ENCODE measurements at regions not wholly inside any gene's neighbourhood (a gene's known extent, or its start where the extent isn't known, plus 50 kb on each side); places are given as distances from the start of the nearest gene placed in this dataset.

GRCh38 chr6:150684714-150685459, 85.2 kb downstream of the PLEKHG1 start:
- TF ChIP-seq KDM5B (IDR thresholded peaks at IDR 0.05; ENCODE audit: insufficient replicate concordance, low read depth, low read length): no peak
- no peak for TF ChIP-seq AFF4 (CRISPR knock-in tag; IDR thresholded peaks at IDR 0.05)
- no peak for TF ChIP-seq TCF15 (CRISPR knock-in tag; IDR thresholded peaks at IDR 0.05)
- no peak for TF ChIP-seq PRMT5 (CRISPR knock-in tag; IDR thresholded peaks at IDR 0.05)
- no peak for TF ChIP-seq RBM25 (IDR thresholded peaks at IDR 0.05; ENCODE audit: low read depth, low read length, severe bottlenecking)
- no peak for TF ChIP-seq SIX5 (IDR thresholded peaks at IDR 0.05; ENCODE audit: borderline replicate concordance in 1 of 2, insufficient read depth in 1 of 2, low read depth in 1 of 2, low read length in 2 of 2)
- no peak for TF ChIP-seq ZNF175 (CRISPR knock-in tag; IDR thresholded peaks at IDR 0.05; ENCODE audit: low read depth)
- TF ChIP-seq ZNF277 (CRISPR knock-in tag; IDR thresholded peaks at IDR 0.05; ENCODE audit: borderline replicate concordance): no peak
- TF ChIP-seq HDAC3 (IDR thresholded peaks at IDR 0.05; ENCODE audit: borderline replicate concordance, partially characterized antibody): no peak
- no peak for TF ChIP-seq CBFA2T3 (IDR thresholded peaks at IDR 0.05)
- TF ChIP-seq FIP1L1 (IDR thresholded peaks at IDR 0.05; ENCODE audit: low read depth, low read length, poor library complexity, severe bottlenecking): no peak
- no peak for TF ChIP-seq SIRT6 (IDR thresholded peaks at IDR 0.05; ENCODE audit: low read depth, low read length)
- no peak for TF ChIP-seq KAT2B (IDR thresholded peaks at IDR 0.05; ENCODE audit: low read depth, low read length)
- TF ChIP-seq TRIM24 (IDR thresholded peaks at IDR 0.05): no peak
- no peak for TF ChIP-seq HNRNPLL (IDR thresholded peaks at IDR 0.05; ENCODE audit: low read depth, low read length, poor library complexity, severe bottlenecking)
- no peak for TF ChIP-seq HMGN3 (IDR thresholded peaks at IDR 0.05; ENCODE audit: borderline replicate concordance, extremely low read depth, insufficient read length, low read depth, low read length)
- Histone ChIP-seq H3K9me3 (replicated peaks; ENCODE audit: control insufficient read depth, insufficient read depth, low read depth, low read length) (no peaks in the 10 kb centered on the region), H4K20me1 (replicated peaks; ENCODE audit: control insufficient read depth, insufficient read depth, low read length) (no peaks in the 10 kb centered on the region), H3K4me1 (replicated peaks in 1 of 2; ENCODE audit: control insufficient read depth in 2 of 2, insufficient read depth in 2 of 2, low read length in 2 of 2) (no peaks in the 10 kb centered on the region), H2AFZ (ENCODE audit: low read depth, low read length) (no peak overlapping the region), H3K9ac (ENCODE audit: insufficient read depth in 1 of 2, low read depth in 2 of 2, low read length in 2 of 2) (no peak overlapping the region), H3K9me1 (ENCODE audit: control insufficient read depth, insufficient read depth, low read length) (no peaks in the 10 kb centered on the region), H3K4me2 (ENCODE audit: insufficient read depth, low read length) (no peak overlapping the region), H3K27me3 (ENCODE audit: control insufficient read depth in 2 of 2, insufficient read depth in 2 of 2, low read length in 2 of 2) (peaks cover 33 to 49% of the 10 kb centered on the region in 2 experiments; a peak in 4 of 5 replicates), H3K36me3 (ENCODE audit: control insufficient read depth, insufficient read depth, low read length) (no peaks in the 10 kb centered on the region), H3K4me3 (no peak overlapping the region), H3K79me2 (ENCODE audit: control insufficient read depth, insufficient read depth, low read length) (no peaks in the 10 kb centered on the region), H3K27ac (ENCODE audit: extremely low read depth, low read depth, low read length) (no peak overlapping the region)
- intact Hi-C loops (cut with micrococcal nuclease) (loop anchor here (5.0 kb wide), 2 partner anchors 57 to 107 kb away; no protein-coding TSS in a partner anchor), in situ Hi-C loops (cut with MboI) (no loop called here)
- CTCF ChIA-PET (ENCODE audit: low intra/inter-chr PET ratio): interaction anchor here (0.6 to 1.6 kb wide), 2 partner anchors 130 to 1780 kb away, joined by 3 to 7 read pairs; no protein-coding TSS in a partner anchor
- BruUV-seq (replicated peaks): no TSS peak
- WGBS (ENCODE audit: insufficient coverage, low coverage, missing lambda C conversion rate): 1% methylated on average over 13 of the region's 13 CpGs
- FAIRE-seq (no peak), ATAC-seq (no peak), DNase-seq (ENCODE audit: extremely low read depth in 1 of 4, low spot score in 3 of 4) (no peak)
- POLR2A ChIA-PET: interaction anchor here (0.8 kb wide), 1 partner anchor 30 kb away, joined by 4 read pairs; no protein-coding TSS in a partner anchor
